Adrenal gland (tissue), 9 donors: ENCODE measurements at regions not wholly inside any gene's neighbourhood (a gene's known extent, or its start where the extent isn't known, plus 50 kb on each side); places are given as distances from the start of the nearest gene placed in this dataset.

Source experiments
- DNase-seq, 7 donors: peaks; one replicate each; pipeline ENCODE4 v3.0.0-alpha.2; 2019 to 2020
- H3K27ac ChIP-seq, 5 donors: fragments of 200-600 bp; sonication (generic) in 4 of 5; 1 replicate in 3 of 5; 2 replicates in 2 of 5; pipeline versions ENCODE4 v1.5.1 to v1.8.0; 2016 to 2020; ENCODE audit warnings: mild to moderate bottlenecking in 1 of 5
- H3K27me3 ChIP-seq: fragments of 200-600 bp; 2 replicates; pipeline ENCODE4 v1.8.0; 2021
- H3K36me3 ChIP-seq, 2 donors: fragments of 200-600 bp; replicated peaks in 1 of 2; 1 replicate in 1 of 2; 2 replicates in 1 of 2; pipeline versions ENCODE4 v1.5.1 to v1.8.0; 2018 to 2022
- H3K4me1 ChIP-seq, 2 donors: fragments of 200-600 bp; replicated peaks in 1 of 2; 1 replicate in 1 of 2; 2 replicates in 1 of 2; pipeline versions ENCODE4 v1.5.1 to v1.8.0; 2018 to 2021
- H3K4me3 ChIP-seq, 4 donors: fragments of 200-600 bp; sonication (generic) in 3 of 4; one replicate each; pipeline ENCODE4 v1.5.1; 2016 to 2018
- H3K9me3 ChIP-seq, 3 donors: fragments of 200-600 bp; sonication (generic) in 1 of 3; replicated peaks in 1 of 3; 1 replicate in 2 of 3; 2 replicates in 1 of 3; pipeline versions ENCODE4 v1.5.1 to v1.8.0; 2016 to 2021
- CTCF ChIP-seq, 6 experiments: fragments of 450-650 bp in 4 of 6; fragments of 200-600 bp in 2 of 6; sonication (generic) in 1 of 6; IDR thresholded peaks; 1 replicate in 5 of 6; 2 replicates in 1 of 6; pipeline versions ENCODE4 v1.5.1 to v1.8.0; 2016 to 2021; ENCODE audit warnings: antibody characterized with exemption in 6 of 6, mild to moderate bottlenecking in 2 of 6, moderate library complexity in 1 of 6
- POLR2A ChIP-seq, 2 donors: fragments of 450-650 bp; IDR thresholded peaks; one replicate each; pipeline ENCODE4 v1.6.1; 2017; ENCODE audit warnings: antibody characterized with exemption in 2 of 2, mild to moderate bottlenecking in 2 of 2, moderate library complexity in 1 of 2
- WGBS, 4 donors: extraction: QIAGEN DNeasy Blood & Tissue Kit in 2 of 4; methylation state at CpG; one replicate each; pipeline versions ENCODE4 v1.1.5 to v1.1.7; 2013 to 2017; 5-methylcytosine and 5-hydroxymethylcytosine counted together
- intact Hi-C, 2 donors: fragments of 100-400 bp; cut with DNase I; formaldehyde crosslinking; loops; one replicate each; pipeline versions ENCODE4 v1.14.1 to v1.15.0; 2022 to 2023
- donor health status: healthy with polysubstance abuse.
- donor health status: Bipolar disorder and iron deficiency.
- donor health status: DM: yes; HTN: yes; CAD: no.
- donor health status: DM: no; HTN: no; CAD: no.
- donor health status: DM: no; HTN: no; CAD: no.

DNA sequence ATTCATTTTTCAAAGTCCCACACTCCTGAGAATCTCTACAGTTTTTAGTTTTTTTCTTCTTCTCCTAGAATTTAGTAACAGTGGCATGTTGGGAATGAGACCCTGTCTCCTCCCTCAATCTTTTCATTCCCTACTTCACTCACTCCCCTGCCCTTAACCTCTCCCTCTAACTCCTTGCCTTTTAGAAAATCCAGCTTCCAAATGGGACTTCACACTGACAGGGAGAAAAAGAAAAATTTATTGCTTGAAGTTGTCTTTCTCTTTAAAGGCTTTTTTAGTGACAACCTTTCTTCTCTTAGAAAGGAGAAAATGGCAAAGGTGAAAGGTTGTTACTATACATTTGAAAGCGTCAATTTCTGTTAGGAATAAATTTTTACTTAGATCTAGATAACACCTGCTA is 359.2 kb downstream of the CDH7 start:
- H3K4me1 ChIP-seq = no peaks in the 10 kb centered on the region
- TF ChIP-seq CTCF (IDR thresholded peaks at IDR 0.05) = no peak
- TF ChIP-seq POLR2A (IDR thresholded peaks at IDR 0.05) = no peak
- H3K36me3 ChIP-seq = no peaks in the 10 kb centered on the region
- WGBS, 4 donors = 59 to 72% (median 64%) methylated on average over 1 of the region's 1 CpG
- intact Hi-C loops = no loop called here
- H3K27ac ChIP-seq = no peak overlapping the region
- H3K9me3 ChIP-seq = no peaks in the 10 kb centered on the region
- no peak overlapping the region for H3K4me3 ChIP-seq
- DNase-seq = no peak
- H3K27me3 ChIP-seq = no peaks in the 10 kb centered on the region

DNA sequence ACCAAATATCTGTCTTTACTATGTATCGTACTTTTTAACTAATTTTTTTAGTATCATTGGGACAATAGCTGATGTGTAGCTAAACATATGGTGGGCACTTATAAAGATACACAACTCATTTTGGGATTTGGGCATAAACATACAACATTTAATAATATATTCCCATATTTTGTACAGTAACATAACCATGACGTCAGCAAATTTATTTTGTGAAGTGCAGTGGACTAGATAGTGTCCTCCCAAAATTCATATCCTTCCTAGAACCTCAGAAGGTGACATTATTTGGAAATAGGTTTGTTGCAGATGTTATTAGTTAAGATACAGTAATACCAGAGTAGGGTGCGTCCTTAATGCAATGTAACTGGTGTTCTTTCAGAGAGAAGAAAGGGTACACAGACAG is 356.7 kb downstream of the CDH7 start:
- Histone ChIP-seq H3K4me3 (no peak overlapping the region), H3K9me3 (no peaks in the 10 kb centered on the region), H3K27me3 (no peaks in the 10 kb centered on the region), H3K4me1 (no peaks in the 10 kb centered on the region), H3K27ac (no peak overlapping the region), H3K36me3 (no peaks in the 10 kb centered on the region)
- intact Hi-C loops = no loop called here
- DNase-seq = no peak
- 61 to 78% (median 72%) methylated on average over 3 of the region's 3 CpGs for WGBS, 4 donors
- TF ChIP-seq POLR2A (IDR thresholded peaks at IDR 0.05) (no peak), CTCF (IDR thresholded peaks at IDR 0.05) (no peak)

DNA sequence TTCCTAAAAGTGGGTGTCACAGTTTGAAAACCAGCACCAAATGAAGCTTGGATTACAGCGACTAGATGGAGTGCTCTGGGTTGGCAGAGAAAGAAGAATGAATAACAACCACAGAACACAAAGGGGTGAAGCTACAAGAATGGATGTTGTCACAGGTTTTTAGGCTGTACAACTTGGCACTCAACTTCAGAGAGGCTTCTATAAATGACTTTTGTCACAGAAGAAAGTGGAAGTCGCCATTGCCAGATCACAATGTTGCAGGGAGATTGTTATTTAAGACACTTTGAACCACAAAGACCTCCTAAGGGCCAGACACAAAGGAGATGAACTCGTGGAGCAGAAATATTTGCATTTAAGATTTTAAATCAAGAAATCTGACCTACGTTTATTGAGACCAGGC is 354.2 kb downstream of the CDH7 start:
- Histone ChIP-seq H3K36me3 (no peaks in the 10 kb centered on the region), H3K27ac (no peak overlapping the region), H3K27me3 (no peaks in the 10 kb centered on the region), H3K9me3 (no peaks in the 10 kb centered on the region), H3K4me3 (no peak overlapping the region), H3K4me1 (no peaks in the 10 kb centered on the region)
- TF ChIP-seq POLR2A (IDR thresholded peaks at IDR 0.05) (no peak), CTCF (IDR thresholded peaks at IDR 0.05) (no peak)
- WGBS, 4 donors = 42 to 49% (median 45%) methylated on average over 4 of the region's 4 CpGs
- intact Hi-C loops = no loop called here
- no peak for DNase-seq

- Histone ChIP-seq H3K27me3 (no peaks in the 10 kb centered on the region), H3K9me3 (no peaks in the 10 kb centered on the region), H3K4me3 (no peak overlapping the region), H3K27ac (no peak overlapping the region), H3K36me3 (no peaks in the 10 kb centered on the region), H3K4me1 (no peaks in the 10 kb centered on the region)
- TF ChIP-seq POLR2A (IDR thresholded peaks at IDR 0.05) (no peak), CTCF (IDR thresholded peaks at IDR 0.05) (no peak)
- WGBS, 4 donors = 64 to 73% (median 67%) methylated on average over 2 of the region's 2 CpGs
- no peak for DNase-seq
- intact Hi-C loops = no loop called here
Observed at GRCh38 chr18:66103550-66103949, 352.7 kb downstream of the CDH7 start.
